WI38 (cell line): ENCODE measurements at regions not wholly inside any gene's neighbourhood (a gene's known extent, or its start where the extent isn't known, plus 50 kb on each side); places are given as distances from the start of the nearest gene placed in this dataset.

Experiments used
- H3K4me3 ChIP-seq: 2 replicates; pipeline ENCODE4 v1.5.1; 2011; ENCODE audit warnings: low read depth, mild to moderate bottlenecking, control low read depth, low read length
- TF ChIP-seq, protein P1 (sequence below): IDR thresholded peaks from 2 replicates; pipeline ENCODE4 v1.5.1; 2012; ENCODE audit warnings: low read depth, mild to moderate bottlenecking, control low read depth, low read length

DNA sequence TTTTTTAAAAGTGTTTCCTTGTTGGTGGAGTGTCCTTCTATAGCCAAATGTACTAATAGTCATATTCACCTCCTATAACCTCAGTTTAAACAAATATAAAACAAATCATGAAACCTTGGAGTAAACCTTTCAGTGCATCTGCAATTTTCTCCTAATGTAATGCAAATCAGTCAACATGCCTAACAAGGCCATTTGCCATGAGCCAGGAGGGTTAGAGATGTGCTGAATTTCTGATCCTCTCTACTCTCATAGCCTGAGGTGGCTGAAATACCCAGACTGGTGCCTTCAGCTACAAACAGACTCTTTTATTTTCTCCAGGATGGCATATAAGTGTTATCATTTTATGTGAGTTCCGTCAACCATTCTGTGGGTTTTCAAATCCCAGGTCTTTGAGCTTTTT, 908.1 kb downstream of the GALC start:
- TF ChIP-seq, protein P1, sequence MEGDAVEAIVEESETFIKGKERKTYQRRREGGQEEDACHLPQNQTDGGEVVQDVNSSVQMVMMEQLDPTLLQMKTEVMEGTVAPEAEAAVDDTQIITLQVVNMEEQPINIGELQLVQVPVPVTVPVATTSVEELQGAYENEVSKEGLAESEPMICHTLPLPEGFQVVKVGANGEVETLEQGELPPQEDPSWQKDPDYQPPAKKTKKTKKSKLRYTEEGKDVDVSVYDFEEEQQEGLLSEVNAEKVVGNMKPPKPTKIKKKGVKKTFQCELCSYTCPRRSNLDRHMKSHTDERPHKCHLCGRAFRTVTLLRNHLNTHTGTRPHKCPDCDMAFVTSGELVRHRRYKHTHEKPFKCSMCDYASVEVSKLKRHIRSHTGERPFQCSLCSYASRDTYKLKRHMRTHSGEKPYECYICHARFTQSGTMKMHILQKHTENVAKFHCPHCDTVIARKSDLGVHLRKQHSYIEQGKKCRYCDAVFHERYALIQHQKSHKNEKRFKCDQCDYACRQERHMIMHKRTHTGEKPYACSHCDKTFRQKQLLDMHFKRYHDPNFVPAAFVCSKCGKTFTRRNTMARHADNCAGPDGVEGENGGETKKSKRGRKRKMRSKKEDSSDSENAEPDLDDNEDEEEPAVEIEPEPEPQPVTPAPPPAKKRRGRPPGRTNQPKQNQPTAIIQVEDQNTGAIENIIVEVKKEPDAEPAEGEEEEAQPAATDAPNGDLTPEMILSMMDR: no peak
- H3K4me3 ChIP-seq: no peak overlapping the region

DNA sequence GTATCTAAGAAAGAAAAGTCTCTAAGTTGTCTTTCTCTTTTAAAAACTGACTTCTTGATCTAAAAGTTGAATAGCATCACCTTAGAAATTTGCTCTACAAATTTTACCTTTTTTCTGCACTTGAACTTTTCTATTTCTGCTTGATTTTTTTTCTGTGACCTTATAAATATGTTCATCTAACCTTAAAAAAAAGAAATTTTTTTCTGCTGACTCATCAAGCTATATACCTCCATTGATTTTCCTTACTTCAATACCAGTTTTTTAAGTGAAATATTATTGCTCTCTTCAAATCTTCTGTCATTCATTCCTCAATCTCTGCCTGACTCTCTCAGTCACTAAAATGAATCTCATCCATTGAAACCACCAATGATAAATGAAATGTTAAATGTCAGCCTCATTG, 910.1 kb downstream of the GALC start:
- TF ChIP-seq, protein P1: no peak
- H3K4me3 ChIP-seq: no peak overlapping the region

DNA sequence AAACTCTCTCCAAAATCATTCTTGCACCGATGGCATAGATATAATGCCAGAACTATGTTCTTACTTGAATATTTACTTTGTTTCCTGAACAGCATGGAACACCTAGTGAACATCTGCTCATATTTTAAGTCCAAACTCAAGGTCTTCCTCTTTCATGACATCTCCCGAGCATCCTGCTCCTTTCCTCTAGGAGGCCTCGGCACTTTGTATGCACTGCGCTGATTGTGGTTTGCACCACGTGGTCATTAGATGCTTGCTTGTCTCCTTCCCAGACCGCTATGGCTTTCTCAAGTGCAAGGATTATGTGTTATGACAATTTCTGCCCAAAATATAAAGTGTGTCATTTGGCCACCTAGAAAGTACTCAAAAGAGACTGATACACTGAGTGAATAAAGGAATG, 912.0 kb downstream of the GALC start:
- no peak overlapping the region for H3K4me3 ChIP-seq
- TF ChIP-seq, protein P1: no peak

DNA sequence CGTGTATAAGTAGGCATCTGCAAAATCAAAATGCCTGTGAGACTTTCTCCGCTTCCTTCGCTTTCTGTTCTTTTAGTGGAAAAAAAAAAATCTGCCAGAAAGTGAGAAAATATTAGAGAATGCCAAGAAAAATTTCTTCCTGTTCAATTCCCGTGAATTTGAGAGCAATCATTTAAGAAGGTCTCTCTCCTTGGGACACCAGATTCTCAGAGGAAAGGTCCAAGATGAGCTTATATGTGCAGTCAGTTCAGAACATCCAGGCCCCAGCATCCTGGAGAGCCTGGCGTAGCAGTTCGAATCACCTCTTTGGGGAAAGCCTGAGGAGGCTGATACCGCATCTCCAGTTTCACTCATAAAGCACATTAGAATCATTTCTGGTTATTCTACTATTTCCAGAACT, 912.8 kb downstream of the GALC start:
- H3K4me3 ChIP-seq: no peak overlapping the region

DNA sequence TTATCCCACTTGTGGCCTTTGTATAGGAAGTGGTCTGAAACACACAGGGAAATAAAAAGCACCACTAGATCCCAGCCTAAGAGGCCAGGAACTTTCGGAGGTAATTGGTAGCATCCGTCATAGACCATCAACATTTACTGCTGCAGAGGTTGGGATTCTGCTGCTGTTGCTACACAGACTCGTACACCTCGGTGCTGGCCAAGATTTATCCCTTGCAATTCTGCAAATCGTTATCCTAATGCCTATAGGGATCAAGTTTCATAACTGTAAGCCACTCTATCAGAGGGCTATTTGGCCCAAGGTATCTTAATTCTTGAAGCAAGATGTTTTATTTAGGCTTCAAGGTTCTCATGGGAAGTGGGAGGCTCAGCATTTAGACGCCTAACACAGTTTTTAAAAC, 913.6 kb downstream of the GALC start:
- TF ChIP-seq, protein P1: no peak
- no peak overlapping the region for H3K4me3 ChIP-seq

More for the DNA sequence above, 912.8 kb downstream of the GALC start:
- TF ChIP-seq, protein P1: no peak

DNA sequence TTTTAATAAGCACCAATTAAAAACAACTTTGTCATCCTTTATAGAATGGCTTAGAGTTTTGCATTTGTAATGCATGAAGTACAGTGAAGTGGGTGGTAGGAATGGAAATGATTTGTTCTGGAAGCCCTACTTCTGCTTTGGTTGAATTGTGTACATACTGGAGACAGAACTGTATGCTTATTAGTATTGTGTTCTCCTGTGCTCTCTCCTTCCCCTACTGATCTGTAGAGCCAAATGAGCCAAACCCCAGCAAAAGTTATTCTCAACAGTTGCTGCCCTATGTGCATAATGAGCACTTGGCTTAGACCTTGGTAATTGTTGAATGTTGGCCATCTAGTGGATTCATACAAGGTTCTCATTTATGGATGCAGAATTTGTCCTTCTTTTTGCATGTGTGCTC, 916.1 kb downstream of the GALC start:
- TF ChIP-seq, protein P1: no peak
- H3K4me3 ChIP-seq: no peak overlapping the region

DNA sequence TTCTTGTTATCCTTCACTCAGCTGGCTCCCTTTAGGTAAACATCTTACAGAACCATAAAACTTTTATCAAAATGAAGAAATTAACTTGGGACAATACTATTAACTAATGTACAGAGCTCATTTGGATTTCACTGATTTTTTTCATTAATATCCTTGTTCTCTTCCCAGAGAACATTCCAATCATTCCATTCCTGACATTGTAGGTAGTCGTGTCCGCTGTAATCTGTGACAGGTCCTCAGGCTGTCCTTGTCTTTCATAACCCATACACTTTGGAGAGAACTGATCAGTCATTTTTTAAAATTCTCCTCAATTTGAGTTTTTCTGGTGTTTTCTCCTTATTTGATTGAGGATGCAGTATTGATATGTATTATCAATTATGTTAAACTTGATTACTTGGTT, 916.8 kb downstream of the GALC start:
- TF ChIP-seq, protein P1: no peak

More for the DNA sequence above, 916.8 kb downstream of the GALC start:
- no peak overlapping the region for H3K4me3 ChIP-seq
